NT2/D1 (cell line): ENCODE measurements at regions not wholly inside any gene's neighbourhood (a gene's known extent, or its start where the extent isn't known, plus 50 kb on each side); places are given as distances from the start of the nearest gene placed in this dataset.

Experiments used
- SUZ12 ChIP-seq: IDR thresholded peaks from 2 replicates; pipeline ENCODE4 v1.6.1; 2011; ENCODE audit not compliant: insufficient read length, insufficient read depth; ENCODE audit errors: extremely low read depth
- YY1 ChIP-seq: IDR thresholded peaks from 2 replicates; pipeline ENCODE4 v1.6.1; 2011; ENCODE audit not compliant: insufficient read length, insufficient read depth
- ZNF274 ChIP-seq: IDR thresholded peaks from 2 replicates; pipeline ENCODE4 v1.6.1; 2011; ENCODE audit warnings: mild to moderate bottlenecking, low read depth, low read length

GRCh38 chr1:90200646-90201205 is 205.8 kb downstream of the ZNF326 start:
- TF ChIP-seq ZNF274 (no peak), YY1 (no peak), SUZ12 (no peak)
